Stimulated activated CD4-positive, alpha-beta T cell treated with anti-CD3 and anti-CD28 coated beads, Interleukin-2, amount 100 ng/mL, for 4 hours (primary cell): ENCODE measurements at regions not wholly inside any gene's neighbourhood (a gene's known extent, or its start where the extent isn't known, plus 50 kb on each side); places are given as distances from the start of the nearest gene placed in this dataset.

Experiments
- DNase-seq: peaks from one replicate; pipeline ENCODE4 v3.0.0-alpha.2; 2020; ENCODE audit warnings: low read depth

- DNase-seq = no peak
Measured at GRCh38 chr3:27943106-27943505, 221.0 kb upstream of the EOMES start.

GRCh38 chr3:27945229-27945628 lies 223.1 kb upstream of the EOMES start:
- DNase-seq = no peak

- no peak for DNase-seq
Measured at GRCh38 chr3:27960133-27960532, 238.0 kb upstream of the EOMES start.

GRCh38 chr3:27963519-27963918 lies 241.4 kb upstream of the EOMES start:
- DNase-seq = no peak

GRCh38 chr3:27971600-27971999 lies 249.5 kb upstream of the EOMES start:
- DNase-seq = no peak

- DNase-seq = no peak
Measured at GRCh38 chr3:27976933-27977332, 254.8 kb upstream of the EOMES start.

GRCh38 chr3:27978440-27978839 lies 256.3 kb upstream of the EOMES start:
- DNase-seq = no peak

GRCh38 chr3:27985369-27986035 lies 255.9 kb upstream of the CMC1 start:
- no peak for DNase-seq

- DNase-seq = no peak
Measured at GRCh38 chr3:27986234-27986879, 255.1 kb upstream of the CMC1 start.

- DNase-seq = no peak
Measured at GRCh38 chr3:27990324-27990723, 251.1 kb upstream of the CMC1 start.

- no peak for DNase-seq
Measured at GRCh38 chr3:27990837-27991236, 250.6 kb upstream of the CMC1 start.

GRCh38 chr3:27993051-27993450 lies 248.4 kb upstream of the CMC1 start:
- no peak for DNase-seq

GRCh38 chr3:28000608-28001007 lies 240.8 kb upstream of the CMC1 start:
- no peak for DNase-seq

GRCh38 chr3:28008235-28008634 lies 233.2 kb upstream of the CMC1 start:
- no peak for DNase-seq

GRCh38 chr3:28012830-28013229 lies 228.6 kb upstream of the CMC1 start:
- no peak for DNase-seq

- no peak for DNase-seq
Measured at GRCh38 chr3:28013864-28014473, 227.4 kb upstream of the CMC1 start.

GRCh38 chr3:28018925-28019718 lies 222.3 kb upstream of the CMC1 start:
- DNase-seq = no peak

- DNase-seq = no peak
Measured at GRCh38 chr3:28019740-28020139, 221.7 kb upstream of the CMC1 start.

GRCh38 chr3:28022916-28023315 lies 218.5 kb upstream of the CMC1 start:
- DNase-seq = no peak

GRCh38 chr3:28028554-28028953 lies 212.9 kb upstream of the CMC1 start:
- DNase-seq = no peak

GRCh38 chr3:28033059-28033784 lies 208.2 kb upstream of the CMC1 start:
- DNase-seq = no peak
